NCI-H524 (cell line): ENCODE measurements at regions not wholly inside any gene's neighbourhood (a gene's known extent, or its start where the extent isn't known, plus 50 kb on each side); places are given as distances from the start of the nearest gene placed in this dataset.
"Not testable (repeated sequence)": the region's sequence is repeated elsewhere in the genome, so short reads cannot be mapped to it uniquely, and the experiment has no call there.

Experiments
- DNase-seq, 2 experiments: peaks; one replicate each; lab custom pipeline; 2025; lab: John Stamatoyannopoulos, UW

DNA sequence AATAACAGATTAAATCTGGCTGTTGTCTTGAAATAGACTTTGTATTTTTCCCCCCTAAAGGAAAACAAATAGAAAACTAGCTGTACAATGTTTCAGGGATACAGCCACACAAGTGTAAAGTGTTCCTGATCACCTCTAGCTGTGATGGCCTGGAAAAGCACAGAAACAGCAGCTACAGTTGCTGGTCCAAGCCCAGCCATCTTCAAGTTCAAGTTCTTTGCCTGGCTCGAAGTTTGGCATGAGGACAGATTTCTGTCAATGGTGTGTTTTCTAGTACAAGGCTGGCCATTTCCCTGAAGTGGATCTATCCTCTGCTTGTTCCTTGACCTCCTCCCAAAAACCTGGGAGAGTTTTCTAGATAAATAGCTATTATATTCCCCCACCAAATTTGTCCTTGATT lies 272.2 kb upstream of the ADRA1B start:
- DNase-seq, result no peak

GRCh38 chr5:159645179-159645846 lies 271.0 kb upstream of the ADRA1B start:
- DNase-seq, result no peak

DNA sequence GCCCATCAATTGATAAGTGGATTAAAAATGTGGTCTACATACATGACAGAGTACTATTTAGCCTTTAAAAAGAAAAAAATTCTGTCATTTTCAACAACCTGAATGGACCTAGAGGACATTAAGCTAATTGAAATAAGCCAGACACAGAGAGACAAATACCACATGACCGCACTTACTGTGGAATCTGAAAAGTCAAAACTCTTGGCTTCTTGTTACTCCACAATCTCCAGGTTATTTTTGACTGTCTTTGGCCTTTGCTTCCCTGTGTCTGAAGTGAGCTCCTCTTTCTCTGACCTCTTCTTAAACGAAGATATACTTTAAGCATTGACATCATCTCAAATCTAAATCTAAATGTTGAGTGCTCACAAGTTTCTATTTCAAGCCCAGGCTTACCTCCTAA lies 265.5 kb upstream of the ADRA1B start:
- no peak for DNase-seq

GRCh38 chr5:159655757-159656409 lies 260.4 kb upstream of the ADRA1B start:
- DNase-seq, result no peak

- DNase-seq, result peak in 1 of 2 experiments; percentile 28
Observed at GRCh38 chr5:159657298-159657697, 259.0 kb upstream of the ADRA1B start.

DNA sequence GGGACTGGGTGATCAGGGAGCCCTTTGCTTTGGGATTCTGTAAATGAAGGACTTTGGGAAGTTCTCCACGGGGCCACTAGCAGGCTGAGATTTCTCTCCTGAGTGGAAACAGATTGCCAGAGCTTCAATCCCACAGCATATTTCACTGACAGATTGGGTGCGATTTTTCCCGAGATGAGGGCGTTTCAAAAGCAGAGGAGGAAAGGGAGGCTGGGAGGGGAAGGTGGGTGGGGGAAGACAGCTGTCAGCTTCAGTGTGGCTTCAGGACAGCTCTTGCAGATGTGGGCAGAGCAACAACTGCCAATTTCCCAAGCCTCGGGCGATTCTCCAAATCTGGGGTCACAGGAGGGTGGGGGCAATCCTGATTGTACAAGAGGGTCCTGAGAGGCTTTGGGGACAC lies 258.5 kb upstream of the ADRA1B start:
- DNase-seq, result peak; percentile 31 to 86

- peak in 1 of 2 experiments; percentile 14 for DNase-seq
Observed at GRCh38 chr5:159658266-159658925, 257.9 kb upstream of the ADRA1B start.

DNA sequence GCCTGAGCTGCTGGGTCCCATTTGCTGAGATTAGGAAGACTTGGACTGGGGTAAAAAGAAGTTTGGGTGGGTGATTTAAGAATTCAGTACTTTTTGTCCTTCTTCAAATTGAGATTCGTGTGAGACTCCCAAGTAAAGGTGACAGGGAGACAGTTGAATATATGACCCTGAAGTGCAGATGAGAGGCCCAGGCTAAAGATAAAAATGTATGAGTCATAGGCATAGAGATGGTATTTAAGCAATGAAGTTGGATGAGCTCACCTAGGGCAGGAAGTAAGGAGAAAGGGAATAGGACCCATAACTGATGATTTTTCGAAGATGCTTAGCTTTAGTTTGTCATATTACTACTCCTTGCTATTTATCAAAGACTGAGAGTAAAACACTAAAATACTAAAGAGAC lies 255.9 kb upstream of the ADRA1B start:
- no peak for DNase-seq

DNA sequence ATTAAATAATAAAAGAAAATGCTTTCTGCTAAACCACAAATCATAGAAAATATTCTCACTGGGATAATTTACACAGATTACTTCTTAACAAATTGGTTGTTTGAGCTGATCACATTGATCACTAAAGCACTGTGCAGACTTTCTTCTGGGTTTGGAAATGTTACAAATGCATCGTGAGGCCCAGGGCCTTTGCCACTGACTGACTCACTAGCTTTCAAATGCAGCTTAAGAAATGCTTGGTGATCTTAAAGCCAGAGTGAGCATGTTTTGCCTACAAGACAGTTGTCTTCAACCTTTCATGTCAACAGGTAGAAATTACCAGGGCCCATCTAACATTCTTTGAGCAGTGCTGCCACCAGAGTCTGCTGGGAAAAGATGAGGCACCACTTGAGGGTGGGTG lies 252.3 kb upstream of the ADRA1B start:
- DNase-seq, result no peak

DNA sequence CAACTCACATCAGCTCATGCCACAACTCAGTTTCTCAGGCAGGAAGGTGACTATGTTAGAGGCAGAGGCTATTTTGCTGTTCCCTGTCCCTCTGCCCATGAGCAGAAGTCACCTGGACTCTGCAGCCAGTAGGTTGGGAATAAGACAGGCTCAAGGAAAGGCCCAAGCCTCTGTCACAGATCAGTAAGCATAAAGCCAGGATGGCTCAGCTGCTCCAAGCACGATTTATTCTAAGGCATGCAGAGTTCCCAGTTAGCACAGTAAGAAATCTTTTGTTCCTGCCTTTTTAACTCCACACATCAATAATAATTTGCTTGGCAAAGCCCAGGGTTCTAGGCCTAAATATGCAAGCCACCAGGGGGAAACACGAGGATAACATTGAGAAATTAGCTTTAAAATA lies 249.0 kb upstream of the ADRA1B start:
- no peak for DNase-seq

DNA sequence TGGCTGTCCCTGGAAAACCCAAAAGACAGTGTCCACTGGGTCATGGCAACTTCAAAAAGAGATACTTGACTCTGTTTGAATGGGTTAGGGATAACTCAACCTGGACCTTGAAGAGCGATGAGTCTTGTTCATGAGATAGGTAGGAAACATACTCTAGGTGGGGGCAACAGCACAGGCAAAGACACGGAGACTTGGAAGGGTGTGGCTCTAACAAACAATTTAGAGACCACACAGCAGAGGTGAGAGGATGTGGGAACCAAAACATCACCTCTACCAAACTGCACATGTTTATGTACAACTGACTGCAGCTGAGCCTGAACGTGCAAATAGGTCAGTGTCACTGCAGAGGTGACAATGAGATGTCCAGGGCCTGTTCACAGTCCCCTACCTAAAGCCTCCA lies 247.7 kb upstream of the ADRA1B start:
- DNase-seq, result no peak

DNA sequence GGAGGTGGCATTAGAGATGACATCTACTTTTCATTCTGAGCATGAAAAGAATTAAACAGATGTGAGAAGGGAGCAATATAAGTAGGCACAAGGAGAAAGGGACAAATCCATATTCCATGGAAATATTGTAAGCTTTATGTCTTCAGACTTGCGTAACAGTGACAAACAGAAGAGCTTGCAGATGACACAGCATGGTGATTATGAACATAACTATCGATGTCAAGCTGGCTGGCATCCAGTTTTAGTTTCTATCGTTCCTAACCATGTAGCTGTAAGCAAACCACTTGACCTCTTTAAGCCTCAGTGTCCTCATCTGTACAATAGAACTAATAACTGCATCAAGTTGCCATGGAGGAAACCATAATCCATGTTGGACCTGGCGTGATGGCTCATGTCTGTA lies 246.7 kb upstream of the ADRA1B start:
- no peak for DNase-seq

DNA sequence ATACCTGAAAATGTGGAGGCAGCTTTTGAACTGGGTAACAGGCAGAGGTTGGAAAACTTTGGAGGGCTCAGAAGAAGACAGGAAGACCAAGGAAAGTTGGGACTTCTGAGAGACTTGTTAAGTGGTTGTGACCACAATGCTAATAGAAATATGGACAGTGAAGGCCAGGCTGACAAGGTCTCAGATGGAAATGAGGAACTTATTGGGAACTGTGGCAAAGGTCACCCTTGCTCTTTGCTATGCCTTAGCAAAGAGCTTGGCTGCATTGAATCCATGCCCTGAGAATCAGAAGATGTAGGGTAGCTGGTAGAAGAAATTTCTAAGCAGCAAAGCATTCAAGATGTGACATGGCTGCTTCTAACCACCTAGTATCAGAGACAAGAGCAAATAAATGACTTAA lies 244.4 kb upstream of the ADRA1B start:
- no peak for DNase-seq

GRCh38 chr5:159673538-159673937 lies 242.7 kb upstream of the ADRA1B start:
- no peak for DNase-seq

- DNase-seq, result no peak
Observed at GRCh38 chr5:159678657-159679392, 237.5 kb upstream of the ADRA1B start.

DNA sequence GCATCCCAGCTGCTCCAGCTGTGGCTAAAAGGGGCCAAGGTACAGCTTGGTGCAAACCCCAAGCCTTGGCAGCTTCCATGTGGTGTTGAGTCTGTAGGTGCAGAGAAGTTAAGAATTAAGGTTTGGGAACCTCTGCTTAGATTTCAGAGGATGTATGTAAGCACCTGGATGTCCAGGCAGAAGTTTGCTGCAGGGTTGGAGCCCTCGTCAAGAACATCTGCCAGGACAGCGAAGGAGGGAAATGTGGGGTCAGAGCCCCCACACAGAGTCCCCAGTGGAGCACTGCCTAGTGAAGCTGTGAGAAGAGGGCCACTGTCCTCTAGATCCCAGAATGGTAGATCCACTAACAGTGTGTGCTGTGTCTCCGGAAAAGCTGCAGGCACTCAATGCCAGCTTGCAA lies 236.2 kb upstream of the ADRA1B start:
- DNase-seq, result no peak

- no peak for DNase-seq
Observed at GRCh38 chr5:159681661-159682060, 234.6 kb upstream of the ADRA1B start.

DNA sequence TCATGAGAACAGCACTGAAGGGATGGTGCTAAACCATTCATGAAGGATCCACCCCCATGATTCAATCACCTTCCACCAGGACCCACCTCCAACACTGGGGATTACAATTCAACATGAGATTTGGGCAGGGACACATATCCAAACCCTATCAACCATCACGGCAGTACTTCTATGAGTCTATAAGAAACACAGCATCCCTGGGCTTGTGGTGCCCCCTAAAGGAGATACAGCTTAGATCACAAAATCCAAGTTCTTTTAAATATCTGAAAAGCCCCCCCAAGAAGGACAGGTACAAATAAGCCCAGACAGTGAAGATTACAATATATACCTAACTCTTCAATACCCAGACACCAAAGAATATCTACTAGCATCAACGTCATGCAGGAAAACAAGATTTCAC lies 233.7 kb upstream of the ADRA1B start:
- DNase-seq, result peak; percentile 1 to 15

DNA sequence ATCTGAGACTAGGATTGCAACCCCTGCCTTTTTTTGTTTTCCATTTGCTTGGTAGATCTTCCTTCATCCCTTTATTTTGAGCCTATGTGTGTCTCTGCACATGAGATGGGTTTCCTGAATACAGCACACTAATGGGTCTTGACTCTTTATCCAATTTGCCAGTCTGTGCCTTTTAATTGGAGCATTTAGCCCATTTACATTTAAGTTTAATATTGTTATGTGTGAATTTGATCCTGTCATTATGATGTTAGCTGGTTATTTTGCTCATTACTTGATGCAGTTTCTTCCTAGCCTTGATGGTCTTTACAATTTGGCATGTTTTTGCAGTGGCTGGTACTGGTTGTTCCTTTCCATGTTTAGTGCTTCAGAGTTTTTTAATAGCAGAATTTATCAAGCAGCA lies 228.4 kb upstream of the ADRA1B start:
- DNase-seq, result not testable (repeated sequence)

DNA sequence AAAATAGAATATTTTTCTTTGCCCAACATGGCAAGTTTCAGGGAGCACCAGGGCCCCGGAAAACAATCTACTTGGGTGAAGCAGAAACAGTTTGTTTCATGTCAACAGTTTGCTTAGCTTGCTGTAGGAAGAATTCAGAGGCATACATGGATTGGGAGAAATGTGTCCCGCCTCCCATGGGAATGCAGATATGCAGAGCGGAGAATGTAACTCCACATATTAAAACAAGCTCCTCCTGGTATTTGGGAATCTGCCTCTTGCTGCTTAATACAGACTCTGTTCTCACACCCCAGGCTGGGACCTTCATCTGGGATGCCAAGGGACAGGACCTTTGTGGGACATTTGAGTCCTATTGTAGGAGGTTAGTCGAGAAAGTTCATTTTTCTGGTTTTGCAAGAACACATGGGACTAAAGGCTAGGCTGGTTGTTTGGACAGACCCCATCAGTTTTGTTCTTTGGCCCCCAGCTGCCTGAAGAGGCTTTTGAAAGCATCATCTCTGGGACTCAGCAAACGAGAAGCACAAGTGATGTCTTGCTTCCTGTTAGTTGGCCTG lies 220.5 kb upstream of the ADRA1B start:
- no peak for DNase-seq

GRCh38 chr5:159697530-159697929 lies 218.8 kb upstream of the ADRA1B start:
- DNase-seq, result no peak

GRCh38 chr5:159698322-159698721 lies 218.0 kb upstream of the ADRA1B start:
- no peak for DNase-seq
